ENCODE measurements at regions not wholly inside any gene's neighbourhood (a gene's known extent, or its start where the extent isn't known, plus 50 kb on each side); places are given as distances from the start of the nearest gene placed in this dataset.

GRCh38 chr12:77471801-77472200, 358.9 kb upstream of the NAV3 start:
- DNase-seq (ENCODE audit: low read depth in 4 of 6, low spot score in 6 of 6): peak in 1 of 6 donors; percentile 77
- WGBS (ENCODE audit: insufficient coverage): no CpG with 5 or more reads among the region's 1 CpG
- no peaks in the 10 kb centered on the region for H3K27me3 ChIP-seq (ENCODE audit: control insufficient read depth, insufficient read depth, low read length)
- no peak overlapping the region for H3K4me3 ChIP-seq (ENCODE audit: low read depth, low read length)
- no peaks in the 10 kb centered on the region for H3K4me1 ChIP-seq (ENCODE audit: control insufficient read depth, insufficient read depth, low read length)
- no peaks in the 10 kb centered on the region for H3K36me3 ChIP-seq (ENCODE audit: control insufficient read depth, insufficient read depth, low read length)
- no peak overlapping the region for H3K27ac ChIP-seq (ENCODE audit: low read depth, low read length)
- no peaks in the 10 kb centered on the region for H3K9me3 ChIP-seq (ENCODE audit: control insufficient read depth, insufficient read depth, low read length)

- Histone ChIP-seq H3K27me3 (ENCODE audit: control insufficient read depth, insufficient read depth, low read length) (no peaks in the 10 kb centered on the region), H3K9me3 (ENCODE audit: control insufficient read depth, insufficient read depth, low read length) (no peaks in the 10 kb centered on the region), H3K4me3 (ENCODE audit: low read depth, low read length) (no peak overlapping the region), H3K4me1 (ENCODE audit: control insufficient read depth, insufficient read depth, low read length) (no peaks in the 10 kb centered on the region), H3K36me3 (ENCODE audit: control insufficient read depth, insufficient read depth, low read length) (no peaks in the 10 kb centered on the region), H3K27ac (ENCODE audit: low read depth, low read length) (no peak overlapping the region)
- DNase-seq (ENCODE audit: low read depth in 4 of 6, low spot score in 6 of 6): peak in 1 of 6 donors; percentile 61
- WGBS (ENCODE audit: insufficient coverage): 100% methylated on average over 2 of the region's 3 CpGs
Measured at GRCh38 chr12:77469578-77470333, 360.9 kb upstream of the NAV3 start.

- Histone ChIP-seq H3K9me3 (ENCODE audit: control insufficient read depth, insufficient read depth, low read length) (no peaks in the 10 kb centered on the region), H3K4me3 (ENCODE audit: low read depth, low read length) (no peak overlapping the region), H3K27me3 (ENCODE audit: control insufficient read depth, insufficient read depth, low read length) (no peaks in the 10 kb centered on the region), H3K36me3 (ENCODE audit: control insufficient read depth, insufficient read depth, low read length) (no peaks in the 10 kb centered on the region), H3K4me1 (ENCODE audit: control insufficient read depth, insufficient read depth, low read length) (no peaks in the 10 kb centered on the region), H3K27ac (ENCODE audit: low read depth, low read length) (no peak overlapping the region)
- DNase-seq (ENCODE audit: low read depth in 4 of 6, low spot score in 6 of 6): no peak
Measured at GRCh38 chr12:77442633-77443032, 377.3 kb upstream of the E2F7 start.

- no peak for DNase-seq (ENCODE audit: low read depth in 4 of 6, low spot score in 6 of 6)
- no peaks in the 10 kb centered on the region for H3K27me3 ChIP-seq (ENCODE audit: control insufficient read depth, insufficient read depth, low read length)
- no peaks in the 10 kb centered on the region for H3K4me1 ChIP-seq (ENCODE audit: control insufficient read depth, insufficient read depth, low read length)
- no peaks in the 10 kb centered on the region for H3K36me3 ChIP-seq (ENCODE audit: control insufficient read depth, insufficient read depth, low read length)
- no peaks in the 10 kb centered on the region for H3K9me3 ChIP-seq (ENCODE audit: control insufficient read depth, insufficient read depth, low read length)
- H3K27ac ChIP-seq (ENCODE audit: low read depth, low read length): no peak overlapping the region
- no peak overlapping the region for H3K4me3 ChIP-seq (ENCODE audit: low read depth, low read length)
Measured at GRCh38 chr12:77439749-77440148, 374.4 kb upstream of the E2F7 start.

GRCh38 chr12:77438644-77439043, 373.3 kb upstream of the E2F7 start:
- Histone ChIP-seq H3K9me3 (ENCODE audit: control insufficient read depth, insufficient read depth, low read length) (no peaks in the 10 kb centered on the region), H3K4me1 (ENCODE audit: control insufficient read depth, insufficient read depth, low read length) (no peaks in the 10 kb centered on the region), H3K27me3 (ENCODE audit: control insufficient read depth, insufficient read depth, low read length) (no peaks in the 10 kb centered on the region), H3K27ac (ENCODE audit: low read depth, low read length) (no peak overlapping the region), H3K4me3 (ENCODE audit: low read depth, low read length) (no peak overlapping the region), H3K36me3 (ENCODE audit: control insufficient read depth, insufficient read depth, low read length) (no peaks in the 10 kb centered on the region)
- DNase-seq (ENCODE audit: low read depth in 4 of 6, low spot score in 6 of 6): no peak

GRCh38 chr12:77437206-77437605, 371.8 kb upstream of the E2F7 start:
- WGBS (ENCODE audit: insufficient coverage): no CpG with 5 or more reads among the region's 5 CpGs
- H3K4me3 ChIP-seq (ENCODE audit: low read depth, low read length): no peak overlapping the region
- H3K27ac ChIP-seq (ENCODE audit: low read depth, low read length): no peak overlapping the region
- H3K36me3 ChIP-seq (ENCODE audit: control insufficient read depth, insufficient read depth, low read length): no peaks in the 10 kb centered on the region
- H3K9me3 ChIP-seq (ENCODE audit: control insufficient read depth, insufficient read depth, low read length): no peaks in the 10 kb centered on the region
- H3K27me3 ChIP-seq (ENCODE audit: control insufficient read depth, insufficient read depth, low read length): no peaks in the 10 kb centered on the region
- peaks cover 3% of the 10 kb centered on the region for H3K4me1 ChIP-seq (ENCODE audit: control insufficient read depth, insufficient read depth, low read length)
- DNase-seq (ENCODE audit: low read depth in 4 of 6, low spot score in 6 of 6): peak in 1 of 6 donors; percentile 51

GRCh38 chr12:77435446-77436091, 370.2 kb upstream of the E2F7 start:
- WGBS (ENCODE audit: insufficient coverage): 68% methylated on average over 3 of the region's 5 CpGs

GRCh38 chr12:77433799-77434198, 368.4 kb upstream of the E2F7 start:
- peak in 2 of 6 donors; percentile 7 to 18 for DNase-seq (ENCODE audit: low read depth in 4 of 6, low spot score in 6 of 6)
- no peak overlapping the region for H3K4me3 ChIP-seq (ENCODE audit: low read depth, low read length)
- peaks cover 3% of the 10 kb centered on the region for H3K4me1 ChIP-seq (ENCODE audit: control insufficient read depth, insufficient read depth, low read length)
- H3K27ac ChIP-seq (ENCODE audit: low read depth, low read length): no peak overlapping the region
- no peaks in the 10 kb centered on the region for H3K27me3 ChIP-seq (ENCODE audit: control insufficient read depth, insufficient read depth, low read length)
- no peaks in the 10 kb centered on the region for H3K36me3 ChIP-seq (ENCODE audit: control insufficient read depth, insufficient read depth, low read length)
- H3K9me3 ChIP-seq (ENCODE audit: control insufficient read depth, insufficient read depth, low read length): no peaks in the 10 kb centered on the region
- no CpG with 5 or more reads among the region's 3 CpGs for WGBS (ENCODE audit: insufficient coverage)

More at GRCh38 chr12:77435446-77436091, 370.2 kb upstream of the E2F7 start:
- H3K36me3 ChIP-seq (ENCODE audit: control insufficient read depth, insufficient read depth, low read length): no peaks in the 10 kb centered on the region
- H3K4me3 ChIP-seq (ENCODE audit: low read depth, low read length): no peak overlapping the region
- DNase-seq (ENCODE audit: low read depth in 4 of 6, low spot score in 6 of 6): peak in 2 of 6 donors; percentile 18 to 25
- no peaks in the 10 kb centered on the region for H3K27me3 ChIP-seq (ENCODE audit: control insufficient read depth, insufficient read depth, low read length)
- H3K27ac ChIP-seq (ENCODE audit: low read depth, low read length): no peak overlapping the region
- H3K4me1 ChIP-seq (ENCODE audit: control insufficient read depth, insufficient read depth, low read length): peaks cover 3% of the 10 kb centered on the region
- no peaks in the 10 kb centered on the region for H3K9me3 ChIP-seq (ENCODE audit: control insufficient read depth, insufficient read depth, low read length)

- no peaks in the 10 kb centered on the region for H3K27me3 ChIP-seq (ENCODE audit: control insufficient read depth, insufficient read depth, low read length)
- no peak overlapping the region for H3K27ac ChIP-seq (ENCODE audit: low read depth, low read length)
- no peak for DNase-seq (ENCODE audit: low read depth in 4 of 6, low spot score in 6 of 6)
- no CpG with 5 or more reads among the region's 1 CpG for WGBS (ENCODE audit: insufficient coverage)
- peaks cover 3% of the 10 kb centered on the region for H3K4me1 ChIP-seq (ENCODE audit: control insufficient read depth, insufficient read depth, low read length)
- H3K9me3 ChIP-seq (ENCODE audit: control insufficient read depth, insufficient read depth, low read length): no peaks in the 10 kb centered on the region
- no peak overlapping the region for H3K4me3 ChIP-seq (ENCODE audit: low read depth, low read length)
- no peaks in the 10 kb centered on the region for H3K36me3 ChIP-seq (ENCODE audit: control insufficient read depth, insufficient read depth, low read length)
Measured at GRCh38 chr12:77429426-77429825, 364.1 kb upstream of the E2F7 start.

- H3K9me3 ChIP-seq (ENCODE audit: control insufficient read depth, insufficient read depth, low read length): no peaks in the 10 kb centered on the region
- H3K27ac ChIP-seq (ENCODE audit: low read depth, low read length): no peak overlapping the region
- DNase-seq (ENCODE audit: low read depth in 4 of 6, low spot score in 6 of 6): peak in 1 of 6 donors; percentile 28
- no peaks in the 10 kb centered on the region for H3K27me3 ChIP-seq (ENCODE audit: control insufficient read depth, insufficient read depth, low read length)
- H3K4me1 ChIP-seq (ENCODE audit: control insufficient read depth, insufficient read depth, low read length): no peaks in the 10 kb centered on the region
- 71% methylated on average over 1 of the region's 2 CpGs for WGBS (ENCODE audit: insufficient coverage)
- H3K36me3 ChIP-seq (ENCODE audit: control insufficient read depth, insufficient read depth, low read length): no peaks in the 10 kb centered on the region
- H3K4me3 ChIP-seq (ENCODE audit: low read depth, low read length): no peak overlapping the region
Measured at GRCh38 chr12:77421152-77421551, 355.8 kb upstream of the E2F7 start.

Measured in spinal cord (tissue), 9 donors.